ENCODE measurements at regions not wholly inside any gene's neighbourhood (a gene's known extent, or its start where the extent isn't known, plus 50 kb on each side); places are given as distances from the start of the nearest gene placed in this dataset.

- ATAC-seq, result no peak
- DNase-seq, result no peak
- Histone ChIP-seq H3K4me3 (no peak overlapping the region), H3K4me1 (ENCODE audit: low read depth) (no peaks in the 10 kb centered on the region), H3K9me3 (no peaks in the 10 kb centered on the region), H3K36me3 (ENCODE audit: low read depth) (no peaks in the 10 kb centered on the region)
- intact Hi-C loops (cut with DNase I, micrococcal nuclease), result no loop called here
- TF ChIP-seq CTCF (IDR thresholded peaks at IDR 0.05), result no peak
Observed at GRCh38 chr3:22979581-22979980, 223.5 kb upstream of the UBE2E2 start.

- H3K36me3 ChIP-seq (ENCODE audit: low read depth), result no peaks in the 10 kb centered on the region
- no peak for DNase-seq
- no peak for TF ChIP-seq CTCF (IDR thresholded peaks at IDR 0.05)
- no peak overlapping the region for H3K4me3 ChIP-seq
- no peak for ATAC-seq
- no peaks in the 10 kb centered on the region for H3K4me1 ChIP-seq (ENCODE audit: low read depth)
- intact Hi-C loops (cut with DNase I, micrococcal nuclease), result no loop called here
- peaks cover 2% of the 10 kb centered on the region for H3K9me3 ChIP-seq
Observed at GRCh38 chr3:22980346-22980745, 222.8 kb upstream of the UBE2E2 start.

GRCh38 chr3:22981166-22981565, 222.0 kb upstream of the UBE2E2 start:
- intact Hi-C loops (cut with DNase I, micrococcal nuclease), result no loop called here
- no peak for DNase-seq
- H3K4me3 ChIP-seq, result no peak overlapping the region
- ATAC-seq, result no peak
- peaks cover 6% of the 10 kb centered on the region for H3K9me3 ChIP-seq
- no peaks in the 10 kb centered on the region for H3K36me3 ChIP-seq (ENCODE audit: low read depth)
- TF ChIP-seq CTCF (IDR thresholded peaks at IDR 0.05), result no peak
- no peaks in the 10 kb centered on the region for H3K4me1 ChIP-seq (ENCODE audit: low read depth)

- intact Hi-C loops (cut with DNase I, micrococcal nuclease), result no loop called here
- DNase-seq, result no peak
- TF ChIP-seq CTCF (IDR thresholded peaks at IDR 0.05), result no peak
- ATAC-seq, result no peak
- H3K36me3 ChIP-seq (ENCODE audit: low read depth), result no peaks in the 10 kb centered on the region
- no peak overlapping the region for H3K4me3 ChIP-seq
- peaks cover 6% of the 10 kb centered on the region for H3K9me3 ChIP-seq
- no peaks in the 10 kb centered on the region for H3K4me1 ChIP-seq (ENCODE audit: low read depth)
Observed at GRCh38 chr3:22981861-22982260, 221.3 kb upstream of the UBE2E2 start.

GRCh38 chr3:22982981-22983587, 220.0 kb upstream of the UBE2E2 start:
- Histone ChIP-seq H3K36me3 (ENCODE audit: low read depth) (no peaks in the 10 kb centered on the region), H3K4me3 (no peak overlapping the region), H3K4me1 (ENCODE audit: low read depth) (no peaks in the 10 kb centered on the region), H3K9me3 (peaks cover 6% of the 10 kb centered on the region)
- intact Hi-C loops (cut with DNase I, micrococcal nuclease), result no loop called here
- ATAC-seq, result no peak
- DNase-seq, result no peak
- no peak for TF ChIP-seq CTCF (IDR thresholded peaks at IDR 0.05)

GRCh38 chr3:22986958-22987357, 216.2 kb upstream of the UBE2E2 start:
- Histone ChIP-seq H3K9me3 (peaks cover 6% of the 10 kb centered on the region), H3K4me3 (no peak overlapping the region), H3K36me3 (ENCODE audit: low read depth) (no peaks in the 10 kb centered on the region), H3K4me1 (ENCODE audit: low read depth) (no peaks in the 10 kb centered on the region)
- ATAC-seq, result no peak
- DNase-seq, result no peak
- intact Hi-C loops (cut with DNase I, micrococcal nuclease), result no loop called here
- TF ChIP-seq CTCF (IDR thresholded peaks at IDR 0.05), result no peak

Measured in mucosa of descending colon (tissue), 3 donors.